Trophoblast cell (in vitro differentiated cells and primary cell): ENCODE measurements at regions not wholly inside any gene's neighbourhood (a gene's known extent, or its start where the extent isn't known, plus 50 kb on each side); places are given as distances from the start of the nearest gene placed in this dataset.
A peak's percentile ranks its signal among the peaks of the same experiment; 100 is the strongest.

Source experiments
- DNase-seq, 2 donors: peaks; one replicate each; pipeline ENCODE4 v3.0.0-alpha.2; 2016
- H2AFZ ChIP-seq: 2 replicates; pipeline ENCODE4 v1.6.1; 2013; ENCODE audit warnings: low read length, moderate library complexity, mild to moderate bottlenecking; ENCODE audit not compliant: insufficient read depth, poor library complexity
- H2AK5ac ChIP-seq: 2 replicates; pipeline ENCODE4 v1.6.1; 2013; ENCODE audit warnings: mild to moderate bottlenecking, low read length
- H2BK120ac ChIP-seq: 2 replicates; pipeline ENCODE4 v1.6.1; 2013; ENCODE audit warnings: low read length, mild to moderate bottlenecking, moderate library complexity; ENCODE audit not compliant: insufficient read depth, poor library complexity
- H2BK12ac ChIP-seq: 2 replicates; pipeline ENCODE4 v1.6.1; 2013; ENCODE audit warnings: mild to moderate bottlenecking, low read length, moderate library complexity
- H2BK5ac ChIP-seq: 2 replicates; pipeline ENCODE4 v1.6.1; 2013; ENCODE audit warnings: low read length, low read depth, moderate library complexity, mild to moderate bottlenecking; ENCODE audit not compliant: poor library complexity
- H3K14ac ChIP-seq: 2 replicates; pipeline ENCODE4 v1.6.1; 2013; ENCODE audit warnings: mild to moderate bottlenecking, low read length
- H3K18ac ChIP-seq: 2 replicates; pipeline ENCODE4 v1.6.1; 2013; ENCODE audit warnings: mild to moderate bottlenecking, low read length
- H3K23ac ChIP-seq: 2 replicates; pipeline ENCODE4 v1.6.1; 2013; ENCODE audit warnings: low read length
- H3K27ac ChIP-seq: 2 replicates; pipeline ENCODE4 v1.5.1; 2013; ENCODE audit warnings: low read depth, mild to moderate bottlenecking, inconsistent platforms, low read length, moderate library complexity
- H3K27me3 ChIP-seq: 2 replicates; pipeline ENCODE4 v1.6.1; 2013; ENCODE audit warnings: inconsistent platforms, mild to moderate bottlenecking, low read length, moderate library complexity; ENCODE audit not compliant: insufficient read depth
- H3K36me3 ChIP-seq, 2 experiments: 1 replicate in 1 of 2; 2 replicates in 1 of 2; pipeline ENCODE4 v1.6.1; 2013; ENCODE audit warnings: low read length in 2 of 2, mild to moderate bottlenecking in 2 of 2, moderate library complexity in 1 of 2; ENCODE audit not compliant: insufficient read depth in 2 of 2, control insufficient read depth in 1 of 2
- H3K4ac ChIP-seq: 2 replicates; pipeline ENCODE4 v1.6.1; 2013; ENCODE audit warnings: low read depth, mild to moderate bottlenecking, low read length, moderate library complexity
- H3K4me1 ChIP-seq, 2 experiments: 1 replicate in 1 of 2; 2 replicates in 1 of 2; pipeline ENCODE4 v1.6.1; 2013; ENCODE audit warnings: low read length in 2 of 2, mild to moderate bottlenecking in 2 of 2, moderate library complexity in 1 of 2; ENCODE audit not compliant: insufficient read depth in 2 of 2, control insufficient read depth in 1 of 2
- H3K4me2 ChIP-seq: 2 replicates; pipeline ENCODE4 v1.6.1; 2013; ENCODE audit warnings: inconsistent platforms, mild to moderate bottlenecking, low read length, moderate library complexity
- H3K4me3 ChIP-seq: 2 replicates; pipeline ENCODE4 v1.5.1; 2013; ENCODE audit warnings: mild to moderate bottlenecking, low read depth, low read length, inconsistent platforms
- H3K79me1 ChIP-seq: one replicate; pipeline ENCODE4 v1.6.1; 2013; ENCODE audit warnings: low read length
- H3K79me2 ChIP-seq: 2 replicates; pipeline ENCODE4 v1.6.1; 2013; ENCODE audit warnings: low read length, mild to moderate bottlenecking; ENCODE audit not compliant: control insufficient read depth, insufficient read depth, poor library complexity
- H3K9ac ChIP-seq: 2 replicates; pipeline ENCODE4 v1.6.1; 2013; ENCODE audit warnings: mild to moderate bottlenecking, low read length
- H3K9me3 ChIP-seq: 2 replicates; pipeline ENCODE4 v1.6.1; 2013; ENCODE audit warnings: low read depth, mild to moderate bottlenecking, control low read depth, inconsistent platforms, low read length; ENCODE audit not compliant: insufficient read depth
- H4K12ac ChIP-seq: 2 replicates; pipeline ENCODE4 v1.6.1; 2013; ENCODE audit warnings: low read depth, mild to moderate bottlenecking, low read length, moderate library complexity
- H4K8ac ChIP-seq: 2 replicates; pipeline ENCODE4 v1.6.1; 2013; ENCODE audit warnings: low read depth, mild to moderate bottlenecking, low read length, moderate library complexity
- H4K91ac ChIP-seq: one replicate; pipeline ENCODE4 v1.6.1; 2013; ENCODE audit warnings: low read depth, mild to moderate bottlenecking, low read length, moderate library complexity
- WGBS: extraction: QIAGEN DNeasy Blood & Tissue Kit; methylation state at CpG from one replicate; pipeline ENCODE4 v1.1.7; 2013; ENCODE audit warnings: missing lambda C conversion rate; ENCODE audit not compliant: insufficient read length, insufficient coverage; ENCODE audit errors: extremely low coverage; 5-methylcytosine and 5-hydroxymethylcytosine counted together

GRCh38 chr7:8823486-8823885, 390.1 kb downstream of the NXPH1 start:
- Histone ChIP-seq H3K79me2 (no peaks in the 10 kb centered on the region), H3K4ac (no peak overlapping the region), H3K27ac (no peak overlapping the region), H3K18ac (no peak overlapping the region), H3K9ac (no peak overlapping the region), H3K4me3 (no peak overlapping the region), H3K9me3 (no peaks in the 10 kb centered on the region), H3K14ac (no peak overlapping the region), H3K27me3 (no peaks in the 10 kb centered on the region), H2BK12ac (no peak overlapping the region), H2AFZ (no peak overlapping the region), H3K4me1 (no peaks in the 10 kb centered on the region), H3K4me2 (no peak overlapping the region), H3K79me1 (no peaks in the 10 kb centered on the region), H3K36me3 (no peaks in the 10 kb centered on the region), H3K23ac (no peak overlapping the region), H2AK5ac (no peak overlapping the region), H2BK5ac (no peak overlapping the region), H4K12ac (no peak overlapping the region), H4K91ac (no peak overlapping the region), H2BK120ac (no peak overlapping the region), H4K8ac (no peak overlapping the region)
- no peak for DNase-seq
- WGBS = no CpG with 5 or more reads among the region's 2 CpGs

GRCh38 chr7:8827329-8827728, 393.9 kb downstream of the NXPH1 start:
- Histone ChIP-seq H2AFZ (no peak overlapping the region), H4K91ac (no peak overlapping the region), H2AK5ac (no peak overlapping the region), H2BK12ac (no peak overlapping the region), H3K4me3 (no peak overlapping the region), H3K36me3 (no peaks in the 10 kb centered on the region), H2BK5ac (no peak overlapping the region), H3K27me3 (no peaks in the 10 kb centered on the region), H3K4me1 (no peaks in the 10 kb centered on the region), H3K4ac (no peak overlapping the region), H3K18ac (no peak overlapping the region), H4K8ac (no peak overlapping the region), H3K9ac (no peak overlapping the region), H3K79me2 (no peaks in the 10 kb centered on the region), H3K4me2 (no peak overlapping the region), H4K12ac (no peak overlapping the region), H3K79me1 (no peaks in the 10 kb centered on the region), H3K27ac (no peak overlapping the region), H3K9me3 (no peaks in the 10 kb centered on the region), H3K14ac (no peak overlapping the region), H3K23ac (no peak overlapping the region), H2BK120ac (no peak overlapping the region)
- WGBS = no CpG with 5 or more reads among the region's 1 CpG
- no peak for DNase-seq

- Histone ChIP-seq H2AK5ac (no peak overlapping the region), H3K79me1 (no peaks in the 10 kb centered on the region), H3K4me3 (no peak overlapping the region), H3K4me2 (no peak overlapping the region), H3K79me2 (no peaks in the 10 kb centered on the region), H2BK12ac (no peak overlapping the region), H4K12ac (no peak overlapping the region), H2BK5ac (no peak overlapping the region), H3K4me1 (no peaks in the 10 kb centered on the region), H3K9me3 (no peaks in the 10 kb centered on the region), H2BK120ac (no peak overlapping the region), H4K8ac (no peak overlapping the region), H4K91ac (no peak overlapping the region), H3K4ac (no peak overlapping the region), H3K36me3 (no peaks in the 10 kb centered on the region), H3K27ac (no peak overlapping the region), H3K18ac (no peak overlapping the region), H3K27me3 (no peaks in the 10 kb centered on the region), H3K9ac (no peak overlapping the region), H2AFZ (no peak overlapping the region), H3K23ac (no peak overlapping the region), H3K14ac (no peak overlapping the region)
- DNase-seq = no peak
- no CpG with 5 or more reads among the region's 4 CpGs for WGBS
Observed at GRCh38 chr7:8829100-8829499, 395.7 kb downstream of the NXPH1 start.

- no peak overlapping the region for H3K9ac ChIP-seq
- H3K18ac ChIP-seq = no peak overlapping the region
- no peak overlapping the region for H4K91ac ChIP-seq
- H3K4me2 ChIP-seq = no peak overlapping the region
- H3K23ac ChIP-seq = no peak overlapping the region
- H3K27ac ChIP-seq = no peak overlapping the region
- no peak overlapping the region for H2BK120ac ChIP-seq
- no peak overlapping the region for H4K8ac ChIP-seq
- H3K36me3 ChIP-seq = no peaks in the 10 kb centered on the region
- no peak overlapping the region for H3K4ac ChIP-seq
- H2BK12ac ChIP-seq = no peak overlapping the region
- no CpG with 5 or more reads among the region's 4 CpGs for WGBS
- H3K79me2 ChIP-seq = no peaks in the 10 kb centered on the region
- H2BK5ac ChIP-seq = no peak overlapping the region
- H3K4me3 ChIP-seq = no peak overlapping the region
- H4K12ac ChIP-seq = no peak overlapping the region
- no peak overlapping the region for H2AK5ac ChIP-seq
- peak in 1 of 2 donors; percentile 1 for DNase-seq
- H2AFZ ChIP-seq = no peak overlapping the region
- H3K4me1 ChIP-seq = no peaks in the 10 kb centered on the region
- no peaks in the 10 kb centered on the region for H3K79me1 ChIP-seq
- no peaks in the 10 kb centered on the region for H3K9me3 ChIP-seq
- H3K14ac ChIP-seq = no peak overlapping the region
- H3K27me3 ChIP-seq = no peaks in the 10 kb centered on the region
Observed at GRCh38 chr7:8831376-8831775, 398.0 kb downstream of the NXPH1 start.
